ENCODE measurements at regions not wholly inside any gene's neighbourhood (a gene's known extent, or its start where the extent isn't known, plus 50 kb on each side); places are given as distances from the start of the nearest gene placed in this dataset.

DNA sequence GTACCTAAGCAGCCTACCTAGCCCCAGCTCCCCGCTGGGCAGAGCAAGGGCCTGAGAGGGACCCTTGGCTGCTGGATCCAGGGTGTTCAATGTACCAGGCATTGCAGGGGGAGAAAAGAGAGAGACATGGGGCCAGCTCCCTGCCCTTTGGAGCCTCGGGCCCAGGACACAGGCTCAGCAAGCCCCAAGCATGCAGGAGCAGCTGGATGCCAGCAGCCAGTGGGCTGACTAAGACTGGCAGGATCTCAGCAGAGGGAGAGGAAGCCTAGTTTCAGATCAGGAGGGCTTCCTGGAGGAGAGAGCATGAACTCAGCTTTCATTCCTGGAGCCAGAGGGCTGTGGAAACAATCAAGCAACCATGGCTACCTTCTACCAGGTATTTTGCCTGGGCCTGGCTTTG, 82.0 kb upstream of the NKD1 start:
- Histone ChIP-seq H3K27me3 (peaks cover 69% of the 10 kb centered on the region), H3K27ac (no peak overlapping the region), H3K4me1 (ENCODE audit: control insufficient read depth in 1 of 2, insufficient read depth in 1 of 2, low read depth in 1 of 2, low read length in 1 of 2) (no peaks in the 10 kb centered on the region), H3K9me3 (no peaks in the 10 kb centered on the region), H3K4me3 (ENCODE audit: low read depth in 1 of 2, low read length in 1 of 2) (no peak overlapping the region), H3K36me3 (no peaks in the 10 kb centered on the region)
- TF ChIP-seq, protein P1, sequence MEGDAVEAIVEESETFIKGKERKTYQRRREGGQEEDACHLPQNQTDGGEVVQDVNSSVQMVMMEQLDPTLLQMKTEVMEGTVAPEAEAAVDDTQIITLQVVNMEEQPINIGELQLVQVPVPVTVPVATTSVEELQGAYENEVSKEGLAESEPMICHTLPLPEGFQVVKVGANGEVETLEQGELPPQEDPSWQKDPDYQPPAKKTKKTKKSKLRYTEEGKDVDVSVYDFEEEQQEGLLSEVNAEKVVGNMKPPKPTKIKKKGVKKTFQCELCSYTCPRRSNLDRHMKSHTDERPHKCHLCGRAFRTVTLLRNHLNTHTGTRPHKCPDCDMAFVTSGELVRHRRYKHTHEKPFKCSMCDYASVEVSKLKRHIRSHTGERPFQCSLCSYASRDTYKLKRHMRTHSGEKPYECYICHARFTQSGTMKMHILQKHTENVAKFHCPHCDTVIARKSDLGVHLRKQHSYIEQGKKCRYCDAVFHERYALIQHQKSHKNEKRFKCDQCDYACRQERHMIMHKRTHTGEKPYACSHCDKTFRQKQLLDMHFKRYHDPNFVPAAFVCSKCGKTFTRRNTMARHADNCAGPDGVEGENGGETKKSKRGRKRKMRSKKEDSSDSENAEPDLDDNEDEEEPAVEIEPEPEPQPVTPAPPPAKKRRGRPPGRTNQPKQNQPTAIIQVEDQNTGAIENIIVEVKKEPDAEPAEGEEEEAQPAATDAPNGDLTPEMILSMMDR (IDR thresholded peaks at IDR 0.05), result no peak

DNA sequence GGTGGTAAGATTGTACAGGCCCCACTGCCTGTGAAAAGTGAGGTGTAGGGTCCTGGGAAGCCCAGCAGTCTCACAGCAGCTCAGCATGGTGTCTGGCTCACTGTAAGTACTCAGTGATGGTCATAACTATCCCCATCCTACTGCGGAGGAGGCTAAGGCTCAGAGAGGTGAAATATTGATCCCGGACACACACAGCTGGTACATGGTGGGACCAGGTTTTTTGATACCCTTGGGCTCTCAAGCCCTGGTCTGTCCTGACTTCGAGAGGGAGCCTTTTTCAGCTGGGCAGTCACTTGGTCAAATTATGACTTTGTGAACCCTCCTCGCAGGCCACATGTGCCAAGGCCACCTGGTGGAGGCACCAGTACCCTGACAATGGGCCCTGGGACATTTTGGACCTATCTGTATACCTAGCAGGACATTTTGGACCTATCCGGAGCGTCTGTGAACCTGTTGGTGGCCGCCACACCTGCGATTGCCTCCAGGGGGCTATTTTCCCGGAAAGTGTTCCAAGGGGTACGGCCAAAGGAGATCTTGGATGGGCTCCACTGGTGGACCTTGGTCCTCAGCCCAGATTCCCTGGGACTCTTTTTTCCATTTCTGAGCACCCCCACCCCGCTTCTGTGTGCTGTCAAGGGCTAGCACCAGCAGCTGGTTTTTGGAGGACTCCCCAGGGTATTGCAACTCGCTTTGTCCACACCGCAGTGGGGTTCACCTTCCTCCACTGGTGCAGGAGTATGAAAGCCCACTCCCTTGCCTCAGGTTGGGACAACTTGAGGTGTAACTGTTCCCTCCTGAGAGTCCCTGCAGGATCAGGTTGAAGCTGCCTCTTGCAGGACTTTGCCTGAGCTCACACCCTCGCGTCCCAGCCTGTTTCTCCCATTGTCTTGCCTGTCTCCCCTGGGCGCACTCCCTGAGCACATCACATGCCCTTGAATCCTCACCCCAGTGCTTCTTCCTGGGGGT, 83.6 kb upstream of the NKD1 start:
- H3K9me3 ChIP-seq, result no peaks in the 10 kb centered on the region
- no peak overlapping the region for H3K4me3 ChIP-seq (ENCODE audit: low read depth in 1 of 2, low read length in 1 of 2)
- no peaks in the 10 kb centered on the region for H3K36me3 ChIP-seq
- TF ChIP-seq, protein P1 (IDR thresholded peaks at IDR 0.05), result no peak
- peaks cover 57% of the 10 kb centered on the region for H3K27me3 ChIP-seq
- H3K4me1 ChIP-seq (ENCODE audit: control insufficient read depth in 1 of 2, insufficient read depth in 1 of 2, low read depth in 1 of 2, low read length in 1 of 2), result no peaks in the 10 kb centered on the region
- H3K27ac ChIP-seq, result no peak overlapping the region

DNA sequence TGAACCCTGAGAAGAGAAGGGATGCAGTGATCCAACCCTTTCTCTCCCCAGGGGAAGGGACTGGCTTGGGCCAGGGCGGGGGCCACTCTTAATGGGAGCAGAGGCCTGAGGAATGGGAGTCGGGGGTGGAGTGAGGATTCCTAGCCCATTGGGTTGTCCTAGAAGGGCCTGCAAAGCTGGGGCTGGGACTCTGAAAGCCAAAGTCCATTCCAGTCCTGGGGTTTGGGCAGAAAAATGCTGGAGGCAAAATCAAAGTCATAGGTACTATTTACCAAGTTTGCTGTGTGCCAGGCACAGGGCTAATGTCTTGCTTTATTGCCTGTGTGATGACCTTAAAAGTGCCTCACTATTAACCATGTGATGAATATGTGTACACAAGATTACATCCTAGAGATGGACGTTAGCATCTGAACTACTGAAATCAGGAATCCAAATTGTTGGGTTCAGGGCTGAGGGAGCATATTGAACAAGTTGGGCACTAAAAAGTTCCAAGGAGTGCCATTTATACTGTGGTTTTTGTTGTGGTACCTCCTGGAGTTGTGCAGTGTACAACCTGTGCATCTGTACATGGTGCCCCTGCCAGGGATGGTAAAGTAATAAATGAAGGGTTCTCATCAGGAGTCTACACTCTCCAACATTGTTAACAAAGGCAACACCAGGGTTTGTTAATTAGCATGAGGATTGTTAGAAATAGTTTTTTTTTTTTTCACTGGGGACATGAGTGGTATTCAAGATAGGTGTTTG, 84.4 kb upstream of the NKD1 start:
- TF ChIP-seq, protein P1 (IDR thresholded peaks at IDR 0.05), result no peak
- no peak overlapping the region for H3K4me3 ChIP-seq (ENCODE audit: low read depth in 1 of 2, low read length in 1 of 2)

DNA sequence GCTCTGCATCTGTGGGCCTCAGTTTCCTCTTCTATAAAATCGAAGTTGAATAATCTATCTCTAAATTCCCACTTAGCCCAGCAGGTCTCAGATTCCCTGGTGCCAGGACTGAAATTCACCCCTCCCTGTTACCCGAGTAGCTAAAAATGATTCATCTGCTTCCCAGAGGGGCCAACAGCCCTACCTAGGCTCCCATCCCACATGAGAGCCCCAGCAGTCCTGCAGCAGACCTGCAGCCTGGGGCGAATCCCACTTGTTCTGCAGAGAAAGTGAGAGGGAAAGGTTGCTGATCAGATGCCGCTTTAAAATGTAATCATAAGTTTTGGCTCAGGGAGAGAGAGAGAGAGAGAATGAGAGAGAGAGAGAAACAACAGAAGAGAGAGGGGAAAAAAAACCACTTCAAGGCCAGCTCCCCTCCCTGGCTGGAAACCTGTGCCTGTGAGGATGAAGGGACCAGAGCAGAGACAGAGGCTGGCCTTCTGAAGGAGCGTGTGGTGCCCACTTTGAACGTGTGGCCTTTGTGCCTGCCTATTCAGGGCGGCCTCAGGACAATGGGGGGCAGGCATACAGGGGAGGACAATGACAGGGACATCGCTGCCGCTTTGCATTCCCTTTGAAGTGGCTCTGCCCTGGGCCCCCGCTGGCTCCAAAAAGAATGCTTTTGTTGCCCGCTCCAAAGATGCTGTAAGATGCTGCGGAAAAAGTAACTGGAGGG, 85.2 kb upstream of the NKD1 start:
- Histone ChIP-seq H3K27me3 (peaks cover 48% of the 10 kb centered on the region), H3K9me3 (no peaks in the 10 kb centered on the region), H3K4me1 (ENCODE audit: control insufficient read depth in 1 of 2, insufficient read depth in 1 of 2, low read depth in 1 of 2, low read length in 1 of 2) (no peaks in the 10 kb centered on the region), H3K4me3 (ENCODE audit: low read depth in 1 of 2, low read length in 1 of 2) (no peak overlapping the region), H3K36me3 (no peaks in the 10 kb centered on the region), H3K27ac (no peak overlapping the region)
- TF ChIP-seq, protein P1 (IDR thresholded peaks at IDR 0.05), result no peak

More for the DNA sequence above, 84.4 kb upstream of the NKD1 start:
- H3K36me3 ChIP-seq, result no peaks in the 10 kb centered on the region
- H3K9me3 ChIP-seq, result no peaks in the 10 kb centered on the region
- peaks cover 56% of the 10 kb centered on the region for H3K27me3 ChIP-seq
- H3K27ac ChIP-seq, result no peak overlapping the region
- no peaks in the 10 kb centered on the region for H3K4me1 ChIP-seq (ENCODE audit: control insufficient read depth in 1 of 2, insufficient read depth in 1 of 2, low read depth in 1 of 2, low read length in 1 of 2)

DNA sequence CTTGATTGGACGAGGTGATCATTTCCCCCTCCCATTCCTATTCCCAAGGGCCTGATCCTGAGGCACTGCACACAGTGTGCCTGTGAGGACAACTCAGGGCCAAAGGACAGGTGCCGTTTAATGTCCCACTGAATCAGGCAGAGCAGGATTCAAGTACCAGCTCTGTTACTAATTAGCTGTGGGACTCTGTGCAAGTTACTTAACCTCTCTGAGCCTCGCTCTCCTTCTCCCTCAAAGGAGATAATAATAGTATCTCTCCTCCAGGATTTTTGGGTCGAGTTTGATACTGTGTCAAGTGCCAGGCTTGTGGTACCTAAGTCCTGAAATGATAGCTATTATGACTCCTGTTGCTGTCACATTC, 86.8 kb upstream of the NKD1 start:
- H3K36me3 ChIP-seq, result no peaks in the 10 kb centered on the region
- peaks cover 32% of the 10 kb centered on the region for H3K27me3 ChIP-seq
- no peak overlapping the region for H3K27ac ChIP-seq
- no peak overlapping the region for H3K4me3 ChIP-seq (ENCODE audit: low read depth in 1 of 2, low read length in 1 of 2)
- H3K4me1 ChIP-seq (ENCODE audit: control insufficient read depth in 1 of 2, insufficient read depth in 1 of 2, low read depth in 1 of 2, low read length in 1 of 2), result no peaks in the 10 kb centered on the region
- TF ChIP-seq, protein P1 (IDR thresholded peaks at IDR 0.05), result no peak
- no peaks in the 10 kb centered on the region for H3K9me3 ChIP-seq
